Astrocyte of the cerebellum (primary cell): ENCODE measurements at regions not wholly inside any gene's neighbourhood (a gene's known extent, or its start where the extent isn't known, plus 50 kb on each side); places are given as distances from the start of the nearest gene placed in this dataset.

Experiments
- DNase-seq: peaks from one replicate; pipeline ENCODE4 v3.0.0-alpha.2; 2011; ENCODE audit warnings: low read depth
- H3K4me3 ChIP-seq: 2 replicates; pipeline ENCODE4 v1.5.1; 2011; ENCODE audit warnings: mild to moderate bottlenecking, low read depth, low read length, moderate library complexity
- CTCF ChIP-seq: IDR thresholded peaks from 2 replicates; pipeline ENCODE4 v1.5.1; 2012; ENCODE audit warnings: low read length, low read depth, moderate library complexity, mild to moderate bottlenecking; ENCODE audit errors: missing control alignments
- in situ Hi-C: cut with HindIII; loops from 2 replicates; pipeline ENCODE4 v1.10.0; 2017; ENCODE audit warnings: low sequenced_read_pairs

GRCh38 chr9:94005272-94005901 lies 50.2 kb upstream of the BARX1 start:
- no peak for DNase-seq
- in situ Hi-C loops: no loop called here
- no peak for TF ChIP-seq CTCF
- no peak overlapping the region for H3K4me3 ChIP-seq
